SK-N-MC (cell line): ENCODE measurements at regions not wholly inside any gene's neighbourhood (a gene's known extent, or its start where the extent isn't known, plus 50 kb on each side); places are given as distances from the start of the nearest gene placed in this dataset.

Experiments
- DNase-seq: peaks from one replicate; pipeline ENCODE4 v3.0.0-alpha.2; 2011; ENCODE audit warnings: low read depth, low spot score
- H3K27ac ChIP-seq: fragments of 200-600 bp; sonication (generic); 2 replicates; pipeline ENCODE4 v1.5.1; 2016; ENCODE audit warnings: mixed run types
- H3K36me3 ChIP-seq: fragments of 200-600 bp; sonication (generic); 2 replicates; pipeline ENCODE4 v1.6.1; 2017; ENCODE audit warnings: antibody characterized with exemption, low read length, mixed read lengths; ENCODE audit not compliant: insufficient read depth
- H3K4me3 ChIP-seq: fragments of 200-600 bp; sonication (generic); 2 replicates; pipeline ENCODE4 v1.5.1; 2016
- H3K9ac ChIP-seq: fragments of 200-600 bp; sonication (generic); 2 replicates; pipeline ENCODE4 v1.8.0; 2017; ENCODE audit warnings: mixed run types, mixed read lengths; ENCODE audit not compliant: insufficient read length
- H3K9me3 ChIP-seq: fragments of 200-600 bp; sonication (generic); 2 replicates; pipeline ENCODE4 v1.6.1; 2017; ENCODE audit warnings: low read depth, mild to moderate bottlenecking, antibody characterized with exemption, low read length, moderate library complexity, mixed read lengths
- EZH2 ChIP-seq: fragments of 200-600 bp; sonication (generic); IDR thresholded peaks from one replicate; pipeline ENCODE4 v1.6.1; 2017; ENCODE audit warnings: antibody characterized with exemption
- FOXP2 ChIP-seq: optimal IDR thresholded peaks from 2 replicates; pipeline ENCODE3; 2011; ENCODE audit warnings: mild to moderate bottlenecking, moderate library complexity; ENCODE audit not compliant: insufficient read depth; ENCODE audit errors: extremely low read length, control extremely low read depth
- POLR2AphosphoS5 ChIP-seq: IDR thresholded peaks from 2 replicates; pipeline ENCODE4 v1.6.1; 2012; ENCODE audit warnings: mild to moderate bottlenecking, low read depth, low read length, borderline replicate concordance

DNA sequence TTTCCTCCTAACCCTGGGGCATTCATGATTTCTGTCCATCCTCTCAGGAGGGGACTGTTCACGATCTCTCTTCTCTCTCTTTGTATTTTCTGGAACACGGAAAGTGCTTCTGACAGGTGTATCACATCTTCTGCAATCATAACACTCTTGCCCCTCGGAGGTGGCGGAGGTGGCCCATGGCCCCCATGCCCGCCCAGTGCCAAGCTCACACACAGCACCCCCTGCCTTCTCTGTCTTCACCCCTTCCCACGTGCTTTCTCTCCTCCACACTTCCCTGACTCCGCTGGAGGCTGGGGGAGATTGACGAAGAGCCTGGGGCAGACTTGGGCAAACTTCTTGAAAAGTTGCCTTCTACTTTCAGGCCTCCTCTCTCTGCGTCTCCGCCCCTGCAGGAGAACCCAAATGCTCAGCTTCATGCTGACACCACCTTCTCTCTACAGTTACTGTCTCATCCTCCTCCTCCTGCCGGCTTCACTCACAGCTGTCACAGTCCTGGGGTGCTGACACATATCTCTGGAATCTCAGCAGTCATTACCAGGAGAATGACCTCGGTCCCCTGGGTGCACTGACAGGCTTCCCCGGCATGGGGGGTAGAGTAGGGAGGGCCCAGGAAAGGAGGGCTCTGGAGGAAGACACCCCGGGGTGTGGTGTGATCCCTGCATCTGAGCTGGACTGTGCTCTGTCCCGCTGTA lies 127.1 kb downstream of the ENGASE start:
- Histone ChIP-seq H3K9me3 (no peaks in the 10 kb centered on the region), H3K4me3 (no peak overlapping the region), H3K9ac (no peak overlapping the region), H3K27ac (no peak overlapping the region), H3K36me3 (no peaks in the 10 kb centered on the region)
- DNase-seq = no peak
- no peak for TF ChIP-seq EZH2
- no peak for TF ChIP-seq FOXP2
- no peak for TF ChIP-seq POLR2AphosphoS5

DNA sequence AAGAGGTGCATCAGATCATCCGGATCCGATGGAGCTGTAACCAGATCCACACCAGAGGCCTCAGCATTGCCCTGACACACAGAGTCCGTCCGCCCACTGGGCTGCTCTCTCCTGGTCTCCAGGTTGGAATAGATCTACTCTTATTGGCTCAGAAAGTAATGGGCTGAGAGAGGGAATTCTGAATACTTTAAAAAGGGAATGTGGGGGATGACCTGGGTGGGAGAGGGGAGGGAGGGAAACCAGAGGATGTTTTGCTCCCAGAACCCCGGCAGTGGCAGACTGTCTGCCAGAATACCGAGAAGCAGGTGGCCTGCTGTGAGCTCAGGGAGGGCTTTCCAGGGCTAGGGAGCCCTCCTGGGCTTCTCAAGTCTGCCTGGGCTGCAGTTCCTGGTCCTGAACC lies 126.5 kb downstream of the ENGASE start:
- no peak for TF ChIP-seq FOXP2
- no peak for TF ChIP-seq POLR2AphosphoS5
- no peak for TF ChIP-seq EZH2
- H3K9me3 ChIP-seq = no peaks in the 10 kb centered on the region
- DNase-seq = no peak
- H3K36me3 ChIP-seq = no peaks in the 10 kb centered on the region
- no peak overlapping the region for H3K27ac ChIP-seq
- no peak overlapping the region for H3K4me3 ChIP-seq
- no peak overlapping the region for H3K9ac ChIP-seq

DNA sequence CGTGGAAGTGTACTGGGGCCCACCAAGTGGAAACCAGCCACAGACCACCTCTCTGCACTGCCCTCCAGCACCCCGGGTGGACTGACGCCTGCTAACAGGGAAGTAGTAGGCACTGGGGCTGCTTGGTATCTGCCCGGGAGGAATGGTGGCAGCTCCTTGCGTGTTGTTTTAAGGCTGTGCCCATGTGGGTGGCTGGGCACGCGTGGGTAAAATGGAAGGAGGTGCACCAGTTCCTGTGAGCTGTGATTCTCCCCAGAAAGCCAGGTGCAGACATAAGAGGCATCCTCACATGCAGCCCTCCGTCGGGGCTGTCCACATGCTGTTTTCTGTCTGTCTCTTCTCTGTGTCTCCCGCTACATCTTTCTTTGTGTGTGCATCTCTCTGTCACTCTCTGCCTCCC lies 122.3 kb downstream of the ENGASE start:
- no peak for DNase-seq
- no peaks in the 10 kb centered on the region for H3K36me3 ChIP-seq
- TF ChIP-seq FOXP2 (no peak), POLR2AphosphoS5 (no peak), EZH2 (no peak)
- H3K27ac ChIP-seq = no peak overlapping the region
- H3K9me3 ChIP-seq = no peaks in the 10 kb centered on the region
- no peak overlapping the region for H3K4me3 ChIP-seq
- H3K9ac ChIP-seq = no peak overlapping the region

DNA sequence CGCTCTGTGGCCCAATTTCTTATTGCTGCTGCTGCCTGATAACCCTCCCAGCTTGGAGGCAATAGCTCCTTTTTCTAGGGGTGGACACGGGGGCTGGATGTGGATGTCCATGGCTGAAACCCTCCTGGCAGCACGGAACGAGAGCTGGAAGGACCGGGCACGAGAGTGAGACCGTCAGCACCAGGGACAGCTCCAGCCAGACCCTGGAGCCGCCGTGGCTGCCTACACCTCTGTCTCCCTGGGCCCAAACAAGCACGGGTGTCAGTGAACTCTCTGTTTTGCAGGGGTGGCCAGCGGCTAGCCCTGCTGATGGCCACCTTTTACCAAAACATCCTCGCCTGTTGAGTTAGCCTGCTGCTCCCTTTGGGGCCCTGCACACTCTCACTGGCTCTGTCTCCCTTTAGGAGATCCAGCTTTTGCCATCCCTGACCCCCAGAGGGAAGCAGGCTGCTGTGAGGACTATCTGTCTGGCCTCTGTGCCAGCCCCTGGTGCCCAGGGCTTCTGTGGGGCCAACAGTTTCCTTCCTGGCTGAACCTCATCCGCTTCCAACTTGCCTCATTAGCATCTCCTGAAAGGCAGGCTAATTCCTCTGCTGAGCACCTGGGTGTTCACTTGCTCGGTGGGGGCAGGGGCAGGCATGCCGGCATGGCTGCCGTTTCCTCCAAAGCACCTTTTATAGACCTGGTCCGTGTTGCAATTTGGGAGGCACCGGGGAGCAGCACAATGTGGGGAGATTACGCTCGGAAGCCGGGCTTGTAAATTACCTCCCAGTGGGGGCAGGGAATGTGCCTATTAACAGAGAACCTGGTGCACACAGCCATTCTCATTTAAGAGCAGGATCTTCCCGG lies 118.1 kb downstream of the ENGASE start:
- H3K36me3 ChIP-seq = no peaks in the 10 kb centered on the region
- DNase-seq = no peak
- no peak overlapping the region for H3K27ac ChIP-seq
- no peak overlapping the region for H3K4me3 ChIP-seq
- H3K9me3 ChIP-seq = no peaks in the 10 kb centered on the region
- TF ChIP-seq FOXP2 = no peak
- TF ChIP-seq EZH2 = no peak
- no peak for TF ChIP-seq POLR2AphosphoS5
- no peak overlapping the region for H3K9ac ChIP-seq

DNA sequence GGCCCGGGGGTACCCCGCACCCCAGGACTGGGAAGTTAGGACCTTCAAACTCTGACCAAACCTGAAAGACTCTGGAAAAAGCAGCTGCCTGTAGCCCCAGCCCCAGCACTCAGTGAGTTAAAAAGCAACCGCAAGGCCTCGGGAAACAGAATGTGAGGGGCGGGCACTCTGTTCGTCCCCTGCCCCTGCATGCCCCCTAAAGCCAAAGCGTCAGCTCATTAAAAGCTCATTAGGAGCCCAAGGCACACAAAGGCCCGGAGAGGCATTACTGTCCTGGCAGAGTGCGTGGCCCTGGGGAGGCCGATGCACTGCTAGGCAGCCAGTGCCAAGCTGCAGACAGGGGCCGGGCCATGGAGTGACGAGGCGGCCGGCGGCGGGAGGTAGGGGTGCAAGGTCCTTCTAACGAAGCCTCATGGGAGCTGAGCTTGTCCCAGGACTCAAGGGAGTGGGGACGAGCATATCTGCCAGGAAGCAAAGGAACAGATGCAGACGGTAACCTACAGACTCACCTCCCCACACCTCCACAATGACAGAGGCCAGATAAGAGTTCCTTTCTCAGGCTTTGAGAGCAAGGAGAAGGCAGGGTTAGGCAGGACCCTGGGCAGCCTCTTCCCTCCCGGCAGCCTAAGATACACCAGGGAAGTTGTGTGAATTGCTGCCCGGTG lies 116.8 kb downstream of the ENGASE start:
- no peak overlapping the region for H3K9ac ChIP-seq
- no peaks in the 10 kb centered on the region for H3K36me3 ChIP-seq
- DNase-seq = no peak
- TF ChIP-seq POLR2AphosphoS5 = no peak
- no peak for TF ChIP-seq EZH2
- no peak for TF ChIP-seq FOXP2
- H3K27ac ChIP-seq = no peak overlapping the region
- H3K4me3 ChIP-seq = no peak overlapping the region
- H3K9me3 ChIP-seq = no peaks in the 10 kb centered on the region

DNA sequence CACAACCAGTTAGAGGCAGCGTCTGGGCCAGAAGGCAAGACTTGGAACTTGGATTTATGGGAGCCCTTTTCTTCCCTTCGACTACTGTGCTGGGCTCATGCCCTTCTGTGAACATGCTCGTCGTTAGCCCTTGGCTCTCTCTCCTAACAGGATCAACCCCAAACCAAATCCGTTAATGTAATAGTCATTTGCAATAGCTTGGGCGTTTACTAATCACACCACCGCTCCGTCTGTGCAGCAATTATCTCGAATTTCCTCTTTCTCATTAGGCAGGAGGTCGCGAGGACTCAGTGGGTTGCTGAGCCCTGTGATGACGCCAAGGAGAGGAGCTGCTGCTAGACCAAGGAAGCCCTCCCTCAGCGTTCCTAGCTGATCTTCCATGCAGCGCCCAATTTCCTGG lies 114.7 kb downstream of the ENGASE start:
- H3K36me3 ChIP-seq = no peaks in the 10 kb centered on the region
- H3K4me3 ChIP-seq = no peak overlapping the region
- no peaks in the 10 kb centered on the region for H3K9me3 ChIP-seq
- no peak overlapping the region for H3K9ac ChIP-seq
- no peak overlapping the region for H3K27ac ChIP-seq
- TF ChIP-seq POLR2AphosphoS5 (no peak), FOXP2 (no peak), EZH2 (no peak)
- DNase-seq = no peak

DNA sequence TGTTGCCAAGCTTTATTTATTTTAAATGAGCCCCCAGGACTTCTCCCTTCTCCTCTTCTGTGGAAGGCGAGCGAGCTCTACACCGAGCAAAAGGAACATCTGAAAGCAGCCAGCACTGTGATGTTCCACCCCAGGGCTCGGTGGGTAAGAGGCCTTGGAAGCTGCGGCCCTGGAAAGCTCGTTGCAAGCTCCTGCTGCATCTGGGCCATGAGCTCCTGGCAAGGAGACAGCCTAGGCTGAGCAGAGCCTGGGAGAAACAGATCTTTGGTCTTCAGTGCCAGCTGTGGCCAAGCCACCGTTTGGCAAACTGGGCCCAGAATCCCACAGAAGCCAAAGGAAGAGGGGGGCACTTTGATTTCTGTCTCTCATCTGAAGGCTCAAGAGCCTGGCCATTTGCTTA lies 114.1 kb downstream of the ENGASE start:
- no peaks in the 10 kb centered on the region for H3K36me3 ChIP-seq
- TF ChIP-seq POLR2AphosphoS5 = no peak
- TF ChIP-seq EZH2 = no peak
- TF ChIP-seq FOXP2 = no peak
- DNase-seq = no peak
- H3K4me3 ChIP-seq = no peak overlapping the region
- no peaks in the 10 kb centered on the region for H3K9me3 ChIP-seq
- no peak overlapping the region for H3K27ac ChIP-seq
- H3K9ac ChIP-seq = no peak overlapping the region

DNA sequence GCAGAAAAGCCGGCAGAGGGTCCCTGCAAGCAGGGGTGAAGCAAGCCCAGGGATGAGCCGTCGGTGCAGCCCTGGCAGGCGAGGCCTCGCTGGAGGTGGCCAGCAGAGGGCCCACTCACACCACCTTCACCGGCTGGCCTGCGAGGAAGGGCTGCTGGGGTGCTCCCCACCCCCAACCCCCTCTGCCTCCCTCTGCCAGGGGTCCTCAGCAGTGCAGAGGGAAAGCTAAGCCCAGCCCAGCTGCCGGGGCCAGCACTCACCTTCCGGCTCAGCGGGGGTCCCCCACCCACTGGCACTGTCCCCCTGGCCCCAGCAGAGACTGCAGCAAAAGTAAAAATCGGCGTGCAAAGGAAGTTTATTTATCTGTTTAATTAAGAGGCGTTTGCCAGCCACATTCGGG lies 113.4 kb downstream of the ENGASE start:
- TF ChIP-seq POLR2AphosphoS5 (no peak), EZH2 (no peak), FOXP2 (no peak)
- no peak overlapping the region for H3K4me3 ChIP-seq
- DNase-seq = no peak
- no peaks in the 10 kb centered on the region for H3K9me3 ChIP-seq
- no peaks in the 10 kb centered on the region for H3K36me3 ChIP-seq
- H3K9ac ChIP-seq = no peak overlapping the region
- H3K27ac ChIP-seq = no peak overlapping the region
